ENCODE measurements at regions not wholly inside any gene's neighbourhood (a gene's known extent, or its start where the extent isn't known, plus 50 kb on each side); places are given as distances from the start of the nearest gene placed in this dataset.

DNA sequence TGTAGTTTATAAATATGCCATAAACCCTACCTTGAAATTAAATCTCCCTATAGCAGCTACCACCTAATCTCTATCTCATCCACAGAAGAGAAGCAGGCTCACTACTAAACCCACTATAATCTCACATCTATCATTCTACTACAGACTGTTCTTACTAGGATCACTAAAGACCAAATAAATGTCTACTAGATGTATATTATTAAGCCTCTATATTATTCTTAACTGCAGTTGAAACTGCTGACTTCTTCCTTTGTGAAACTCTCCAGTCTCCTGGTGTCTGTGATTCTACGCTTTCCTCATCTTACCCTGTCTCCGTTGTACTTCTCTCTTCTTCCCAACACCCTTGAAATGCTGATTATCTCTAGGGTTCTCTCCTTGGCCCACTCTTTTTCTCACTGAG, 1154.0 kb downstream of the IGSF11 start:
- Histone ChIP-seq H3K4me3 (ENCODE audit: low read length) (no peak overlapping the region), H2AFZ (ENCODE audit: low read depth, low read length) (no peak overlapping the region), H3K4me2 (ENCODE audit: low read length) (no peak overlapping the region), H3K36me3 (replicated peaks; ENCODE audit: low read depth, low read length) (no peaks in the 10 kb centered on the region), H3K79me2 (ENCODE audit: low read length) (no peaks in the 10 kb centered on the region), H3K27ac (ENCODE audit: low read length) (no peak overlapping the region), H3K9me3 (ENCODE audit: insufficient read depth, low read length) (no peaks in the 10 kb centered on the region), H3K27me3 (ENCODE audit: low read depth, low read length) (no peaks in the 10 kb centered on the region), H3K4me1 (ENCODE audit: low read length) (peaks cover 15% of the 10 kb centered on the region), H3K9ac (ENCODE audit: low read length) (no peak overlapping the region), H4K20me1 (ENCODE audit: insufficient read depth, low read length) (no peaks in the 10 kb centered on the region)
- TF ChIP-seq CTCF (IDR thresholded peaks at IDR 0.05; ENCODE audit: low read depth, low read length) (no peak), EZH2phosphoT487 (IDR thresholded peaks at IDR 0.05; ENCODE audit: low read depth) (no peak)

- no peak overlapping the region for H3K4me3 ChIP-seq (ENCODE audit: low read length)
- H2AFZ ChIP-seq (ENCODE audit: low read depth, low read length), result no peak overlapping the region
- H3K79me2 ChIP-seq (ENCODE audit: low read length), result no peaks in the 10 kb centered on the region
- H3K27me3 ChIP-seq (ENCODE audit: low read depth, low read length), result no peaks in the 10 kb centered on the region
- H3K27ac ChIP-seq (ENCODE audit: low read length), result no peak overlapping the region
- no peak overlapping the region for H3K9ac ChIP-seq (ENCODE audit: low read length)
- H4K20me1 ChIP-seq (ENCODE audit: insufficient read depth, low read length), result no peaks in the 10 kb centered on the region
- H3K36me3 ChIP-seq (replicated peaks; ENCODE audit: low read depth, low read length), result no peaks in the 10 kb centered on the region
- H3K4me2 ChIP-seq (ENCODE audit: low read length), result no peak overlapping the region
- no peaks in the 10 kb centered on the region for H3K9me3 ChIP-seq (ENCODE audit: insufficient read depth, low read length)
- peaks cover 17% of the 10 kb centered on the region for H3K4me1 ChIP-seq (ENCODE audit: low read length)
- no peak for TF ChIP-seq EZH2phosphoT487 (IDR thresholded peaks at IDR 0.05; ENCODE audit: low read depth)
- TF ChIP-seq CTCF (IDR thresholded peaks at IDR 0.05; ENCODE audit: low read depth, low read length), result no peak
Observed at GRCh38 chr3:117881210-117881609, 1153.4 kb downstream of the IGSF11 start.

DNA sequence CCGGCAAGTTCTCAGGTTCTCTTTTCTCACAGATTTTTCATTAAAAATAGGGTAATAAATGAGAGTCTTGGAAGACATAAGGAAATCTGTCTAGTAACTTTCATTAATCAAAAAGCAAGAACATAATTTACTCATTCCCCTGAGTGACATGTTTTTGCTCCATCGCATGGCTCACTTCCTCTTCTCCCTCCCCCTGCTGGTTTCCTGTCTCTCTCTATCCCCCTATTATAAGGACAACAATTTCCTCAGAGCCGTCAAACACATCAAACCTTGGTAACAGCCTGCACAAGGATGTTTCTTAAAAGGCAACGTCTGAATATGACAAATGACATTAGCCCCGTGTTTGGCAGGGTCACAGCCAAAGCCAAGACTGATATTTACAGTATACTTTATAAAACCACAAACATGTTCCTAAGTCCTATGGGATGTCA, 1149.6 kb downstream of the IGSF11 start:
- Histone ChIP-seq H3K4me1 (ENCODE audit: low read length) (peaks cover 17% of the 10 kb centered on the region), H3K27me3 (ENCODE audit: low read depth, low read length) (no peaks in the 10 kb centered on the region), H4K20me1 (ENCODE audit: insufficient read depth, low read length) (no peaks in the 10 kb centered on the region), H3K36me3 (replicated peaks; ENCODE audit: low read depth, low read length) (no peaks in the 10 kb centered on the region), H3K4me3 (ENCODE audit: low read length) (peak overlapping the region; percentile 19; the same call in 1 of the 2 replicates), H3K27ac (ENCODE audit: low read length) (peak overlapping the region; percentile 27), H3K9ac (ENCODE audit: low read length) (no peak overlapping the region), H2AFZ (ENCODE audit: low read depth, low read length) (no peak overlapping the region), H3K4me2 (ENCODE audit: low read length) (peak overlapping the region; percentile 60), H3K79me2 (ENCODE audit: low read length) (no peaks in the 10 kb centered on the region), H3K9me3 (ENCODE audit: insufficient read depth, low read length) (no peaks in the 10 kb centered on the region)
- TF ChIP-seq EZH2phosphoT487 (IDR thresholded peaks at IDR 0.05; ENCODE audit: low read depth), result no peak
- no peak for TF ChIP-seq CTCF (IDR thresholded peaks at IDR 0.05; ENCODE audit: low read depth, low read length)

- Histone ChIP-seq H3K4me3 (ENCODE audit: low read length) (no peak overlapping the region), H2AFZ (ENCODE audit: low read depth, low read length) (no peak overlapping the region), H3K9me3 (ENCODE audit: insufficient read depth, low read length) (no peaks in the 10 kb centered on the region), H3K9ac (ENCODE audit: low read length) (no peak overlapping the region), H3K4me2 (ENCODE audit: low read length) (no peak overlapping the region), H3K36me3 (replicated peaks; ENCODE audit: low read depth, low read length) (no peaks in the 10 kb centered on the region), H3K27ac (ENCODE audit: low read length) (no peak overlapping the region), H3K4me1 (ENCODE audit: low read length) (peaks cover 17% of the 10 kb centered on the region), H4K20me1 (ENCODE audit: insufficient read depth, low read length) (no peaks in the 10 kb centered on the region), H3K27me3 (ENCODE audit: low read depth, low read length) (no peaks in the 10 kb centered on the region), H3K79me2 (ENCODE audit: low read length) (no peaks in the 10 kb centered on the region)
- TF ChIP-seq CTCF (IDR thresholded peaks at IDR 0.05; ENCODE audit: low read depth, low read length) (no peak), EZH2phosphoT487 (IDR thresholded peaks at IDR 0.05; ENCODE audit: low read depth) (no peak)
Observed at GRCh38 chr3:117886147-117886546, 1148.5 kb downstream of the IGSF11 start.

Measured in OCI-LY3 (cell line).